GM19463 (cell line): ENCODE measurements at regions not wholly inside any gene's neighbourhood (a gene's known extent, or its start where the extent isn't known, plus 50 kb on each side); places are given as distances from the start of the nearest gene placed in this dataset.
"Not testable (repeated sequence)": the region's sequence is repeated elsewhere in the genome, so short reads cannot be mapped to it uniquely, and the experiment has no call there.

Experiments
- ATAC-seq: cut with Tn5 transposase; IDR thresholded peaks from one replicate; pipeline ENCODE4 v1.9.1; 2021; ENCODE audit warnings: mild to moderate bottlenecking, moderate library complexity; ENCODE audit not compliant: unreplicated experiment

DNA sequence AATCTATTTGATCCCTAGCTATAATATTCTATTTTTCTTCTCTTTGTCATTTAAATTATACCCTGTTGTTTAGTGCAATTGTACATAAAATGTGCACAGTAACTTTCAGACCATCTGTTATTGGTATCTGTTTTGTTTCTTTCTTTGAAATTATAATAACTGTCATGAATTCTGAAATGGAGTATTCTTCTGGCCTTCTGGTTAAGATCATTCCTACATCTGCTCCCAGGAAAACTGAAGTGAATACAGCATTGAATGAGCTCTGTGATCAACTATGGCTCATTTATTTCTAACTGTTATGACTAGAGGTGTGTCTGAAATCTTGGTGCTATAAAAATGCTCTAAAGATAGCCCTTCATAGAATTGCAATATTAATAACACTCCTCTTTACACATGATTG is 788.4 kb upstream of the TMEFF2 start:
- ATAC-seq = no peak

- no peak for ATAC-seq
These were observed 783.7 kb upstream of the TMEFF2 start for GRCh38 chr2:192978395-192978794.

DNA sequence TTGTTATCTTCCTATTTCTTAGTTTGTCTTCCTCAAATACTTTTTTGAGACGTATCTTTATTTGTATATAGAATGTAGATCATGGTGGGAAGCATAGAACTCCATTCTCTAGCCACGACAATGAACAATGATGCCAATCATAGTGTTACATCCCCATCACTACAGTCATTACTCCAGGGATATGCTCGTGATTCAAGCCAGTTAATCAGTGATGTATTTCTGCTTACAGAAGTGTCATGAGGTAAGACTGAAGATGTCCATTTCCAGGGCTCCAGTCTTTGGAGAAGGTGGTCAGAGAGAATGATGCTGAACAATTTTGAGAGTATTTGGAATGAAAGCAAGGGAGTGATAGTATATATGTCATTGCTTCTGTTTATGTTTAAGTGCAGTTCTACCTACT is 777.2 kb upstream of the TMEFF2 start:
- ATAC-seq = no peak

GRCh38 chr2:192969055-192969454 is 774.3 kb upstream of the TMEFF2 start:
- no peak for ATAC-seq

DNA sequence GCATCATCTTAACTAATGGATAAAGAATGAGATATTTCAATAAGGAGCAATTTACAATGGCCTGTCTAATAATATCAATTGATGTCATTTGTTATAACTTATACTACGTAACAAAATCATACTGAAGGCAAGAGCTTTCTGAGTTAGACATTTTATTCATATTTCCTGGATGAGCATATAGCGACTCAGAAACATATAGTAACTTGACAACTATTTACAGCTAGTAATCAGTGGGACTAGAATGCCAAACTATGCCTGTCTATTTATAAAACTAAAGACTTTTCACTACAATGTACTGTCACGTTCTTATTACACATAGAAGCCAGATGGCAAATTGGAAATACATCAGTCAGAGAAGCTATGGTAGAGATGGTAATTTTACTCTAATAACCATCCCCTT is 766.2 kb upstream of the TMEFF2 start:
- no peak for ATAC-seq

DNA sequence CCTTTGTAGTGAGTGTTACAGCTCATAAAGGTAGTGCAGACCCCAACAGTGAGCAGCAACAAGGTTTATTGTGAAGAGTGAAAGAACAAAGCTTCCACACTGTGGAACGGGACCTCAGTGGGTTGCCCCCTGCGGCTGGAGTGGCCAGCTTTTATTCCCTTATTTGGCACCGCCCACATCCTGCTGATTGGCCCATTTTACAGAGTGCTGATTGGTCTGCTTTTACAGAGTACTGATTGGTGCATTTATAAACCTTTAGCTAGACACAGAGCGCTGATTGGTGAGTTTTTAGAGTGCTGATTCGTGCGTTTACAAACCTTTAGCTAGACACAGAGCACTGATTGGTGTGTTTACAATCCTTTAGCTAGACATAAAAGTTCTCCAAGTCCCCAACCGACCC is 763.9 kb upstream of the TMEFF2 start:
- not testable (repeated sequence) for ATAC-seq

DNA sequence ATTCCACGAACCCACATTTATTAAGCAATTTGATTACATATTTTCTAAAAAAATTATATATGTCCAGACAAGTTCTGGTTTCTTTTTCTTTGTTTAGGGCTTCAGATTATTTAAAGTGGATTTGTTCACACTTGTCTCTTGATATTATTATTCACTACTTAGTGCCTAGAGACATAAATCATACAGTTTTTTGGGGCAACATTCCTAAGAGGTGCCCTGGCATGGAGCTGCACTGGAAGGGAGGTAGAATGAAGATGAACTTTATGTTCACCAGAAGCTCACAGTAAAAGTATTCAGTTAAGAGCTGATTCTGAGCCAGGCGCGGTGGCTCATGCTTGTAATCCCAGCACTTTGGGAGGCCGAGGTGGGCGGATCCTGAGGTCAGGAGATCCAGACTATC is 762.7 kb upstream of the TMEFF2 start:
- no peak for ATAC-seq

DNA sequence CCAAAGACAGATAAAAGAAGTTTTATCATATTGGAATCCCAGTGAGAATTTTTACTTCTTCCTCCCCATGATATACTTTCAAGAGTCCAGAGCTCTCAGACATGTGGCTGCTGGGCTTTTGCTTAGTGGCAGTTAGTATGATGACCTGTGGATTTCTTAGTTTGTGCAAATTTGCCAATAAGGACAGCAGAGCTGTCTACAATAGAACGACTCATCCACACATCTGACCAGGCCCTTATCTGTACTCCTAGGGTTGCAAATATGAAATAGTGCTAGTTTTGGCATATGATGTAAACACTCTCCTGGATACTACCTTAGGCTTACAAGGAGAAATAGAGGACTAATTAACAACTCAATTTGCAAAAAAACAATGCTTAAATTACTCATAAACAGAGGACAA is 758.4 kb upstream of the TMEFF2 start:
- ATAC-seq = no peak

DNA sequence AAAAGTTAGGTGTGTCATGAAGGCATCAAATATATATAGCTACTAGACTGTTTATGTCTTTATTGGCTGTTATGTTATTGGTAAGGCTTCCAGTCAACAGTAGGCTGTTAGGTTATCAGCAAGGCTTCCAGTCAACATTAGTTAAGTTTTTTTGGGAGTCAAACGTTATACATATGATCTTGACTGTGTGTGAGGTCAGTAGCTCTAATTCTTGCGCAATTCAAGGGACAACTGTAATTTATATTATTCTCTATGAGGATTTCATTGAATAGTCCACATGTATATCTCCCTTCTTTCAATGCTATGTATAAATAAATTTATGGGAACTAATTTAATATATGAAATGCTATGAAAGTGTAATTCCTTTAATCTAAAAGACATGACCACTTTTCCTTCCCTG is 757.5 kb upstream of the TMEFF2 start:
- no peak for ATAC-seq

DNA sequence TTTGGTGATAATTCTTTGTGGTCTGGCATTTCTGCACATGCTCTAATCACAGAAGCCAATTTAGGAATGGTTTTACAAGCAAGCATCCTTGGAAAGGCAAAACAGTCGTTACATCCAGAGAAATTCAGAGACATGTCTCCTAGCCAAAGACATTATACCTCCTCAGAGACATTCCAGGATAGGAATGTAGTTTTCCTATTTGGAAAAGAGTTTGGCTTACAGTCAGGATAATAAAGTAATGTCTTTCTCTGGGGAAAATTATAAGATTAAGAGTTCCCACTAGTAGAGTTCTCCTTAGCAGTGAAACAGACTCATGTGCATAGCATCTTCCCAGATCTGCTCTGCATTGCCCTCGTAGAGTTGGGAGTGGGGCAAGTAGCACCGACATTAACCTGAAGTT is 753.6 kb upstream of the TMEFF2 start:
- ATAC-seq = no peak

DNA sequence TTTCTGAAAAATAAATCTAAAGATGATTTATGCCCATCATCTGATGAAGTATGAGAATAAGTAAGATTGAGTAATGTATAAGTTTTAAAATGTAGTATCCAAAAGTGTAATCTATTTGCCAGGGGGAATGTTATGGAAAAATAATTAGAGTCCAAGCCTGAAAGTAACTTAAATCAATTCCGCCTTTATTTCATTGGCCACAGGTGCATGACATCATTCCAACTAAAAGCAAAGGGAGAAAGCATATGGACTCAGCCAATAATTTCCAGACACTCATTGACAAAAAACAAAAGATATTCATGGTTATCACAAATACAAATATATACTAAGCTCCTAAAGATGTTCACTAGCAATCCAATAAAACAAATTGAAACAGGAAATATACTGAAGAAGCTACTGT is 752.6 kb upstream of the TMEFF2 start:
- no peak for ATAC-seq

DNA sequence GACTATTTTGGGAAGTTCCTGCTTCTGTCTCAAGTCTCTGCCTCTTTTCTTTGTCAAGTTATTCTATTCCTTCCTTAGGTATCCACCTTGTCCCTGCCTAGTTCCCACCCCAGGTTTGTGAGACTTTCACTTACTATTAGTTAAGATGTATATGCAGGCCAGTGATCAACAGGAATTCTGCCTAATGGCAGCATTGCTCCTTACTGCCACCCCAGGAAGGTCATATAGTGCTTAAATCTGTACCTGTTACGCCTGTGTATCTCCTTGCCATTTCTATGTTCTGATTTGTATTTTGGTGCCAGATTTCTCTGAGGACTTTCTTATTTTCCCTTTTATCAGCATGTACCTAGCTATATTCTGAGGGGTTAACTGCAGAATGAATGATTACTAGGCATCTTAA is 746.0 kb upstream of the TMEFF2 start:
- ATAC-seq = no peak

DNA sequence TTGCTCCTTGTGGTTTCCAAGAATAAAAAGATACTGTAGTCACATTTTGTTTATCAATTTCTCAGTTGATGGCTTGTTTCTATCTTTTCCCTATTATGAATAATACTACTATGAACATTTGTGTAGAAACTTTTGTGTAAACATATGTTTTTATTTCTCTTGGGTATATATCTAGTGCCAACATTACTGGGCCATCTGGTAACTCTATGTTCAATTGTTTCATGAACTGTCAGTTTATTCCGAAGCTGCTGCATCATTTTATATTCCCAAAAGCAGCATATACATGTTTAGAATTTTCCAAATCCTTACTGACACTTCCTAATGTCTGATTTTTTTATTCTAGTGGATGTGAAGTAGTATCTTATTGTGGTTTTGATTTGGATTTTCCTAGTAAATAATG is 737.6 kb upstream of the TMEFF2 start:
- ATAC-seq = no peak

DNA sequence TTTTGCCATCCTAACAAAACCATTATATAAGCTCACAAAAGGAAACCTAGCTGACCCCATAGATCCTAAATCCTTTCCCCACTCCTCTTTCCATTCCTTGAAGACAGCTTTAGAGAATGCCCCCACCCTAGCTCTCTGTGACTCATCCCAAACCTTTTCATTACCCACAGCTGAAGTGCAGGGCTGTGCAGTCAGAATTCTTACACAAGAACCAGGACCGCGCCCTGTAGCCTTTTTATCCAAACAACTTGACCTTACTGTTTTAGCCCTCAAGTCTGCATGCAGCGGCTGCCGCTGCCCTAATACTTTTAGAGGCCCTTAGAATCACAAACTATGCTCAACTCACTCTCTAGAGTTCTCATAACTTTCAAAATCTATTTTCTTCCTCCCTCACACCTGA is 726.9 kb upstream of the TMEFF2 start:
- not testable (repeated sequence) for ATAC-seq

GRCh38 chr2:192901446-192901845 is 706.7 kb upstream of the TMEFF2 start:
- ATAC-seq = no peak

GRCh38 chr2:192899466-192899865 is 704.7 kb upstream of the TMEFF2 start:
- no peak for ATAC-seq

DNA sequence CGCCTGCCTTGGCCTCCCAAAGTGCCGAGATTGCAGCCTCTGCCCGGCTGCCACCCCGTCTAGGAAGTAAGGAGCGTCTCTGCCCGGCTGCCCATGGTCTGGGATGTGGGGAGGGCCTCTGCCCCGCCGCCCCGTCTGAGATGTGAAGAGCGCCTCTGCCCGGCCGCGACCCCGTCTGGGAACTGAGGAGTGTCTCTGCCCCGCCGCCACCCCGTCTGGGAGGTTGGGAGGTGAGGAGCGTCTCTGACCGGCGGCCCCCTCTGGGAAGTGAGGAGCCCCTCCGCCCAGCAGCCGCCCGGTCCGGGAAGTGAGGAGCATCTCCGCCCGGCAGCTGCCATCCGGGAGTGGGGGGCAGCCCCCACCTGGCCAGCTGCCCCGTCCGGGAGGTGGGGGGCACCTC is 699.2 kb upstream of the TMEFF2 start:
- ATAC-seq = not testable (repeated sequence)

DNA sequence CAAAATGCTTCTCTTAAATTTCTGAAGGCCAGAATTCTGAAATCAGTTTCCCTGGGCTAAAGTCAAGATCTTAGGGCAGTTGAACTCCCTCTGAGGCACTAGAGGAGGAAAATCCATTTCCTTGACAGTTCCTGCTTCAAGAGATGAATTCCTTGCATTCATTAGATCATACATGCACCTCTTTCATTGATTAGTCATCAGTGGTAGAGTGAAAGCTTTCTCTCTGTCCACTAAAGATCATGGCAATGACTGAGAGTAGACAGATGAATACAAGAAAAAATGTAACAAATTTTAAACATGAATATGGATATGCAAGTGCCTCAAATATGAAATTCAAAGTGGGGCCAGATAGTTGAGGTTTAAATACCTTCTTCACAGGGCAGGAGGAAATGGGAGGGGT is 693.4 kb upstream of the TMEFF2 start:
- ATAC-seq = no peak

- no peak for ATAC-seq
These were observed 692.6 kb upstream of the TMEFF2 start for GRCh38 chr2:192887337-192887736.

DNA sequence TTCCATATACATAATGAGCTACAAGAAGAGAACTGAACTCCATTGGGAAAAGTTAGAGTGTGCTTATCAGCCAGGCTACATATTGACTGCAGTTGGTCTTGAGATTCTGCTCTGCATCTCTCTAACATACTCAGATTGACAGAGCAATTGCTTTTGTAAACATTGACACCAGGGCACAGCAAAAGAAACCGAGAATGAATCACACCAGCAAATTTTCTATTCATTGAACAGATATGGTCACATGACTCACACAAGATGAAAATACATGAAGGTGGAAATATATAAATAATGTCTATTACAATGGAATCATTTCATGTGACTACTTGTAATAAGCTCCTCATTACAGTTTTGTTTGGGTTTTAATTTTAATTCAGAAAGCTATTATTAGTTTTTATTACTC is 691.9 kb upstream of the TMEFF2 start:
- ATAC-seq = no peak

DNA sequence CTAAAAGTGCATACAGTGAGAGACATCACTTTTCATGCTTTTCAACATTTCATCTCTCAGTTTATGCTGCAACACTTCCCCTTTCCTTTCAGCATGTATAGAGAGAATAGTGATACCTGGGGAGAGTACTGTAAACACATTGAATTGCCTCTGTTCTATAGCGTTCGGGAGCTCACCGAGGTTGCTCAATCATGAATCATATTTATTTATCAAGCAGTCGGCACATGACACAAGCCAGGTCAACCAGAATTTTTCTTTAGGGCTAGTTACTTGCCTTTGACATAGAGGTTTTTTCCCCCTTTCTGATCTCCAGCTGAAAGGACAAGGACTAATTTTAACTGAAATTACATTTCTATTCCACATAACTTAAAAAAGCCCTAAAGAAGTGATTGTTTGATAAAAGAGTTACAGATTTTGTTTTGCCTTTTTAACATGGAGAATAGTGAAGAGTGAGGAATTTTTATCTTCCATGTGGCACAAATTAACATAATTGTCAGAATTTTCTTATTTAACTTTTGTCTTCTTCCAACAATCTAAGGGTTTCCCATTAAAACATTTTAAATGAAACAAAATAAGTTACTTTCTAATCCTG is 690.9 kb upstream of the TMEFF2 start:
- no peak for ATAC-seq

- ATAC-seq = no peak
These were observed 682.4 kb upstream of the TMEFF2 start for GRCh38 chr2:192877159-192877558.

GRCh38 chr2:192876698-192877097 is 682.0 kb upstream of the TMEFF2 start:
- ATAC-seq = no peak

- no peak for ATAC-seq
These were observed 660.0 kb upstream of the TMEFF2 start for GRCh38 chr2:192854706-192855105.
